IPS DF 6.9 (cell line): ENCODE measurements at regions not wholly inside any gene's neighbourhood (a gene's known extent, or its start where the extent isn't known, plus 50 kb on each side); places are given as distances from the start of the nearest gene placed in this dataset.

ENCODE experiments used
- DNase-seq: peaks from one replicate; pipeline ENCODE4 v3.0.0-alpha.2; 2013; ENCODE audit warnings: low read depth, low spot score
- H3K27ac ChIP-seq: one replicate; pipeline ENCODE4 v1.5.1; 2013; ENCODE audit warnings: low read length, control low read depth
- H3K27me3 ChIP-seq: 2 replicates; pipeline ENCODE4 v1.6.1; 2013; ENCODE audit warnings: mild to moderate bottlenecking, low read length; ENCODE audit not compliant: control insufficient read depth, insufficient read depth
- H3K36me3 ChIP-seq: 2 replicates; pipeline ENCODE4 v1.6.1; 2013; ENCODE audit warnings: low read length; ENCODE audit not compliant: control insufficient read depth, insufficient read depth
- H3K4me1 ChIP-seq: 2 replicates; pipeline ENCODE4 v1.6.1; 2013; ENCODE audit warnings: low read length; ENCODE audit not compliant: control insufficient read depth, insufficient read depth
- H3K4me3 ChIP-seq: 2 replicates; pipeline ENCODE4 v1.5.1; 2013; ENCODE audit warnings: mild to moderate bottlenecking, low read length
- H3K9me3 ChIP-seq: 2 replicates; pipeline ENCODE4 v1.6.1; 2013; ENCODE audit warnings: low read length, inconsistent platforms; ENCODE audit not compliant: control insufficient read depth, insufficient read depth
- WGBS: extraction: QIAGEN DNeasy Blood & Tissue Kit; methylation state at CpG from one replicate; pipeline ENCODE4 v1.1.7; 2013; ENCODE audit warnings: mixed read lengths, missing lambda C conversion rate; ENCODE audit not compliant: insufficient read length, insufficient coverage; 5-methylcytosine and 5-hydroxymethylcytosine counted together

- Histone ChIP-seq H3K9me3 (no peaks in the 10 kb centered on the region), H3K36me3 (no peaks in the 10 kb centered on the region), H3K4me3 (no peak overlapping the region), H3K27me3 (no peaks in the 10 kb centered on the region), H3K4me1 (peaks cover 1% of the 10 kb centered on the region; the same call in 1 of the 2 replicates), H3K27ac (no peak overlapping the region)
- no peak for DNase-seq
- no CpG with 5 or more reads among the region's 2 CpGs for WGBS
Measured at GRCh38 chr7:84665339-84665738, 470.8 kb upstream of the SEMA3A start.

GRCh38 chr7:84664626-84665025 lies 470.0 kb upstream of the SEMA3A start:
- WGBS = no CpG with 5 or more reads among the region's 1 CpG
- no peak for DNase-seq
- no peak overlapping the region for H3K4me3 ChIP-seq
- H3K4me1 ChIP-seq = peaks cover 1% of the 10 kb centered on the region; the same call in 1 of the 2 replicates
- H3K36me3 ChIP-seq = no peaks in the 10 kb centered on the region
- H3K27ac ChIP-seq = no peak overlapping the region
- H3K9me3 ChIP-seq = no peaks in the 10 kb centered on the region
- H3K27me3 ChIP-seq = no peaks in the 10 kb centered on the region

- H3K4me3 ChIP-seq = no peak overlapping the region
- DNase-seq = no peak
Measured at GRCh38 chr7:84663224-84663623, 468.6 kb upstream of the SEMA3A start.

GRCh38 chr7:84658286-84658685 lies 463.7 kb upstream of the SEMA3A start:
- Histone ChIP-seq H3K9me3 (no peaks in the 10 kb centered on the region), H3K4me3 (no peak overlapping the region), H3K27me3 (no peaks in the 10 kb centered on the region), H3K36me3 (no peaks in the 10 kb centered on the region), H3K27ac (no peak overlapping the region), H3K4me1 (no peaks in the 10 kb centered on the region)
- WGBS = no CpG with 5 or more reads among the region's 1 CpG
- DNase-seq = no peak

More at GRCh38 chr7:84663224-84663623, 468.6 kb upstream of the SEMA3A start:
- Histone ChIP-seq H3K27ac (no peak overlapping the region), H3K4me1 (peaks cover 1% of the 10 kb centered on the region; the same call in 1 of the 2 replicates), H3K27me3 (no peaks in the 10 kb centered on the region), H3K9me3 (no peaks in the 10 kb centered on the region), H3K36me3 (no peaks in the 10 kb centered on the region)
- WGBS = no CpG with 5 or more reads among the region's 1 CpG

- H3K27me3 ChIP-seq = no peaks in the 10 kb centered on the region
- no peak overlapping the region for H3K27ac ChIP-seq
- H3K4me3 ChIP-seq = no peak overlapping the region
- H3K9me3 ChIP-seq = no peaks in the 10 kb centered on the region
- no CpG with 5 or more reads among the region's 1 CpG for WGBS
- DNase-seq = no peak
- no peaks in the 10 kb centered on the region for H3K36me3 ChIP-seq
- H3K4me1 ChIP-seq = no peaks in the 10 kb centered on the region
Measured at GRCh38 chr7:84654273-84654672, 459.7 kb upstream of the SEMA3A start.

- no peaks in the 10 kb centered on the region for H3K27me3 ChIP-seq
- DNase-seq = no peak
- H3K27ac ChIP-seq = no peak overlapping the region
- no peaks in the 10 kb centered on the region for H3K4me1 ChIP-seq
- no peaks in the 10 kb centered on the region for H3K36me3 ChIP-seq
- H3K9me3 ChIP-seq = no peaks in the 10 kb centered on the region
- no peak overlapping the region for H3K4me3 ChIP-seq
- no CpG with 5 or more reads among the region's 3 CpGs for WGBS
Measured at GRCh38 chr7:84651876-84652275, 457.3 kb upstream of the SEMA3A start.

- Histone ChIP-seq H3K36me3 (no peaks in the 10 kb centered on the region), H3K4me3 (no peak overlapping the region), H3K9me3 (no peaks in the 10 kb centered on the region), H3K27me3 (no peaks in the 10 kb centered on the region), H3K4me1 (no peaks in the 10 kb centered on the region), H3K27ac (no peak overlapping the region)
- DNase-seq = no peak
- WGBS = no CpG with 5 or more reads among the region's 2 CpGs
Measured at GRCh38 chr7:84647797-84648757, 453.5 kb upstream of the SEMA3A start.

GRCh38 chr7:84642611-84643010 lies 448.0 kb upstream of the SEMA3A start:
- no peaks in the 10 kb centered on the region; the same call in 1 of the 2 replicates for H3K4me1 ChIP-seq
- H3K27me3 ChIP-seq = no peaks in the 10 kb centered on the region
- no peaks in the 10 kb centered on the region for H3K9me3 ChIP-seq
- H3K36me3 ChIP-seq = no peaks in the 10 kb centered on the region
- DNase-seq = no peak
- no CpG with 5 or more reads among the region's 3 CpGs for WGBS
- H3K4me3 ChIP-seq = no peak overlapping the region
- no peak overlapping the region for H3K27ac ChIP-seq

GRCh38 chr7:84640637-84641036 lies 446.0 kb upstream of the SEMA3A start:
- H3K36me3 ChIP-seq = no peaks in the 10 kb centered on the region
- no peak overlapping the region for H3K27ac ChIP-seq
- no peaks in the 10 kb centered on the region for H3K27me3 ChIP-seq
- no peak overlapping the region for H3K4me3 ChIP-seq
- peaks cover 3% of the 10 kb centered on the region; the same call in 1 of the 2 replicates for H3K4me1 ChIP-seq
- no peaks in the 10 kb centered on the region for H3K9me3 ChIP-seq
- no peak for DNase-seq
- no CpG with 5 or more reads among the region's 1 CpG for WGBS

GRCh38 chr7:84638339-84638697 lies 443.7 kb upstream of the SEMA3A start:
- no peaks in the 10 kb centered on the region for H3K27me3 ChIP-seq
- no peak overlapping the region for H3K27ac ChIP-seq
- peaks cover 3% of the 10 kb centered on the region; the same call in 1 of the 2 replicates for H3K4me1 ChIP-seq
- no peaks in the 10 kb centered on the region for H3K36me3 ChIP-seq
- DNase-seq = no peak
- no peak overlapping the region for H3K4me3 ChIP-seq
- no peaks in the 10 kb centered on the region for H3K9me3 ChIP-seq
